CD14-positive monocyte (primary cell): ENCODE measurements at regions not wholly inside any gene's neighbourhood (a gene's known extent, or its start where the extent isn't known, plus 50 kb on each side); places are given as distances from the start of the nearest gene placed in this dataset.

Source experiments
- DNase-seq, 3 donors: peaks; one replicate each; pipeline ENCODE4 v3.0.0-alpha.2; 2011 to 2022
- H2AFZ ChIP-seq: 2 replicates; pipeline ENCODE4 v1.6.0; 2012; ENCODE audit warnings: mild to moderate bottlenecking, low read depth, low read length, inconsistent platforms; ENCODE audit not compliant: insufficient read depth, poor library complexity, severe bottlenecking
- H3K27ac ChIP-seq, 2 donors: 1 replicate in 1 of 2; 2 replicates in 1 of 2; pipeline ENCODE4 v1.5.1; 2012 to 2013; ENCODE audit warnings: low read length in 2 of 2, control low read depth in 1 of 2, inconsistent platforms in 1 of 2, low read depth in 1 of 2, mild to moderate bottlenecking in 1 of 2
- H3K27me3 ChIP-seq, 2 donors: one replicate each; pipeline versions ENCODE4 v1.6.0 to v1.6.1; 2011 to 2013; ENCODE audit warnings: low read length in 2 of 2; ENCODE audit not compliant: control insufficient read depth in 2 of 2, insufficient read depth in 2 of 2
- H3K36me3 ChIP-seq, 2 donors: replicated peaks in 1 of 2; 1 replicate in 1 of 2; 2 replicates in 1 of 2; pipeline versions ENCODE4 v1.5.1 to v1.6.1; 2012 to 2013; ENCODE audit warnings: low read length in 2 of 2, control low read depth in 1 of 2, inconsistent platforms in 1 of 2, mild to moderate bottlenecking in 1 of 2; ENCODE audit not compliant: insufficient read depth in 2 of 2, control insufficient read depth in 1 of 2
- H3K4me1 ChIP-seq, 2 donors: 1 replicate in 1 of 2; 2 replicates in 1 of 2; pipeline versions ENCODE4 v1.5.1 to v1.6.1; 2012 to 2013; ENCODE audit warnings: low read length in 2 of 2, control low read depth in 1 of 2, inconsistent platforms in 1 of 2, mild to moderate bottlenecking in 1 of 2, moderate library complexity in 1 of 2; ENCODE audit not compliant: insufficient read depth in 2 of 2, control insufficient read depth in 1 of 2
- H3K4me2 ChIP-seq: replicated peaks from 2 replicates; pipeline ENCODE3; 2012; ENCODE audit warnings: low read length, moderate library complexity, mild to moderate bottlenecking; ENCODE audit not compliant: poor library complexity, severe bottlenecking; ENCODE audit errors: extremely low read depth
- H3K4me3 ChIP-seq, 3 experiments: fragments of 200-600 bp in 1 of 3; sonication (generic) in 1 of 3; replicated peaks in 1 of 3; 1 replicate in 2 of 3; 2 replicates in 1 of 3; pipeline ENCODE4 v1.5.1; 2011 to 2013; ENCODE audit warnings: low read length in 3 of 3, mild to moderate bottlenecking in 3 of 3, control low read depth in 2 of 3, low read depth in 2 of 3, inconsistent platforms in 1 of 3, moderate library complexity in 1 of 3
- H3K79me2 ChIP-seq: 2 replicates; pipeline ENCODE4 v1.6.0; 2012; ENCODE audit warnings: mild to moderate bottlenecking, control low read depth, inconsistent platforms, low read length, moderate library complexity; ENCODE audit not compliant: insufficient read depth
- H3K9ac ChIP-seq: 2 replicates; pipeline ENCODE4 v1.6.0; 2017; ENCODE audit warnings: low read length, mild to moderate bottlenecking; ENCODE audit not compliant: insufficient read depth, poor library complexity, severe bottlenecking
- H3K9me3 ChIP-seq, 2 donors: replicated peaks in 1 of 2; 1 replicate in 1 of 2; 2 replicates in 1 of 2; pipeline versions ENCODE4 v1.5.1 to v1.6.1; 2012 to 2013; ENCODE audit warnings: low read length in 2 of 2, control low read depth in 1 of 2; ENCODE audit not compliant: control insufficient read depth in 1 of 2, insufficient read depth in 1 of 2
- H4K20me1 ChIP-seq: 2 replicates; pipeline ENCODE4 v1.6.0; 2012; ENCODE audit warnings: mild to moderate bottlenecking, low read length, control low read depth, moderate library complexity; ENCODE audit not compliant: insufficient read depth
- H3K27ac Mint-ChIP-seq, 7 donors: one replicate each; pipeline ENCODE4 v1.8.0; 2020; ENCODE audit warnings: mild to moderate bottlenecking in 7 of 7, mixed read lengths in 7 of 7, moderate library complexity in 6 of 7, inconsistent platforms in 2 of 7
- H3K27me3 Mint-ChIP-seq, 3 donors: one replicate each; pipeline ENCODE4 v1.8.0; 2021 to 2022; ENCODE audit warnings: low read depth in 3 of 3, mild to moderate bottlenecking in 3 of 3, mixed read lengths in 3 of 3, moderate library complexity in 3 of 3, inconsistent platforms in 1 of 3
- H3K36me3 Mint-ChIP-seq, 2 donors: one replicate each; pipeline ENCODE4 v1.8.0; 2020; ENCODE audit warnings: mixed read lengths in 2 of 2, inconsistent platforms in 1 of 2, mild to moderate bottlenecking in 1 of 2
- H3K4me1 Mint-ChIP-seq: one replicate; pipeline ENCODE4 v1.8.0; 2020; ENCODE audit warnings: mild to moderate bottlenecking, mixed read lengths
- H3K4me3 Mint-ChIP-seq, 2 donors: one replicate each; pipeline ENCODE4 v1.8.0; 2020; ENCODE audit warnings: mild to moderate bottlenecking in 2 of 2, mixed read lengths in 2 of 2, moderate library complexity in 1 of 2
- H3K9me3 Mint-ChIP-seq, 7 donors: one replicate each; pipeline ENCODE4 v1.8.0; 2020 to 2022; ENCODE audit warnings: mixed read lengths in 7 of 7, mild to moderate bottlenecking in 6 of 7, moderate library complexity in 6 of 7, inconsistent platforms in 2 of 7
- CTCF ChIP-seq: fragments of 200-600 bp; IDR thresholded peaks from one replicate; pipeline ENCODE4 v1.8.0; 2022; ENCODE audit warnings: antibody characterized with exemption, mild to moderate bottlenecking
- WGBS: methylation state at CpG from one replicate; pipeline ENCODE4 v1.1.5; 2013; ENCODE audit warnings: missing lambda C conversion rate; ENCODE audit not compliant: insufficient coverage; 5-methylcytosine and 5-hydroxymethylcytosine counted together
- intact Hi-C, 2 donors: fragments of 100-400 bp; cut with micrococcal nuclease; formaldehyde crosslinking; loops; one replicate each; pipeline versions ENCODE4 v1.15.0 to v1.15.1; 2023

- Histone ChIP-seq H3K9me3 (no peaks in the 10 kb centered on the region), H3K36me3 (no peaks in the 10 kb centered on the region), H2AFZ (no peak overlapping the region), H4K20me1 (no peaks in the 10 kb centered on the region), H3K4me2 (no peak overlapping the region), H3K4me1 (no peaks in the 10 kb centered on the region), H3K4me3 (no peak overlapping the region), H3K27me3 (no peaks in the 10 kb centered on the region), H3K79me2 (no peaks in the 10 kb centered on the region), H3K9ac (no peak overlapping the region), H3K27ac (no peak overlapping the region)
- 92% methylated on average over 24 of the region's 28 CpGs for WGBS
- H3K4me1 Mint-ChIP-seq, result no peaks in the 10 kb centered on the region
- DNase-seq, result no peak
- intact Hi-C loops, result no loop called here
- no peak overlapping the region for H3K4me3 Mint-ChIP-seq
- TF ChIP-seq CTCF, result no peak
- H3K36me3 Mint-ChIP-seq, result no peaks in the 10 kb centered on the region
- peaks cover 0 to 6% (median 2%) of the 10 kb centered on the region in 3 donors for H3K27me3 Mint-ChIP-seq
- H3K27ac Mint-ChIP-seq, result no peak overlapping the region
- peaks cover 0 to 15% (median 5%) of the 10 kb centered on the region in 7 donors for H3K9me3 Mint-ChIP-seq
These were observed 123.5 kb upstream of the COL5A1 start for GRCh38 chr9:134518004-134518606.

GRCh38 chr9:134519375-134520070 is 122.1 kb upstream of the COL5A1 start:
- H3K79me2 ChIP-seq, result no peaks in the 10 kb centered on the region
- H3K27me3 Mint-ChIP-seq, result peaks cover 0 to 6% (median 4%) of the 10 kb centered on the region in 3 donors
- no peaks in the 10 kb centered on the region for H4K20me1 ChIP-seq
- H3K36me3 Mint-ChIP-seq, result no peaks in the 10 kb centered on the region
- H3K4me1 ChIP-seq, result no peaks in the 10 kb centered on the region
- peaks cover 0 to 9% (median 2%) of the 10 kb centered on the region in 7 donors for H3K9me3 Mint-ChIP-seq
- 92% methylated on average over 13 of the region's 15 CpGs for WGBS
- TF ChIP-seq CTCF, result no peak
- no peak overlapping the region for H3K4me3 Mint-ChIP-seq
- no peaks in the 10 kb centered on the region for H3K27me3 ChIP-seq
- DNase-seq, result no peak
- H3K4me1 Mint-ChIP-seq, result no peaks in the 10 kb centered on the region
- no peak overlapping the region for H3K27ac ChIP-seq
- no peak overlapping the region for H3K4me2 ChIP-seq
- H3K9ac ChIP-seq, result no peak overlapping the region
- no peaks in the 10 kb centered on the region for H3K36me3 ChIP-seq
- no peaks in the 10 kb centered on the region for H3K9me3 ChIP-seq
- no peak overlapping the region for H2AFZ ChIP-seq
- intact Hi-C loops, result no loop called here
- H3K27ac Mint-ChIP-seq, result no peak overlapping the region
- H3K4me3 ChIP-seq, result no peak overlapping the region
